Bronchial epithelial cell (primary cell): ENCODE measurements at regions not wholly inside any gene's neighbourhood (a gene's known extent, or its start where the extent isn't known, plus 50 kb on each side); places are given as distances from the start of the nearest gene placed in this dataset.

ENCODE experiments used
- DNase-seq: peaks from one replicate; pipeline ENCODE4 v3.0.0-alpha.2; 2010; ENCODE audit warnings: low read depth
- FAIRE-seq: peaks from 2 replicates; lab custom pipeline; 2011; peaks lifted over from hg19 to GRCh38; lab: Jason Lieb, UNC
- H3K27me3 ChIP-seq: 2 replicates; pipeline ENCODE4 v1.5.1; 2011; ENCODE audit warnings: low read length; ENCODE audit not compliant: control insufficient read depth, insufficient read depth
- H3K36me3 ChIP-seq: 2 replicates; pipeline ENCODE4 v1.5.1; 2011; ENCODE audit warnings: low read length; ENCODE audit not compliant: control insufficient read depth, insufficient read depth
- H3K4me3 ChIP-seq: 2 replicates; pipeline ENCODE4 v1.5.1; 2011; ENCODE audit warnings: mild to moderate bottlenecking, low read depth, low read length, control low read depth
- TF ChIP-seq, protein P1 (sequence below): IDR thresholded peaks from 2 replicates; pipeline ENCODE4 v1.5.1; 2011; ENCODE audit warnings: mild to moderate bottlenecking, moderate library complexity, low read length, control low read depth, inconsistent platforms; ENCODE audit not compliant: insufficient read depth, severe bottlenecking

DNA sequence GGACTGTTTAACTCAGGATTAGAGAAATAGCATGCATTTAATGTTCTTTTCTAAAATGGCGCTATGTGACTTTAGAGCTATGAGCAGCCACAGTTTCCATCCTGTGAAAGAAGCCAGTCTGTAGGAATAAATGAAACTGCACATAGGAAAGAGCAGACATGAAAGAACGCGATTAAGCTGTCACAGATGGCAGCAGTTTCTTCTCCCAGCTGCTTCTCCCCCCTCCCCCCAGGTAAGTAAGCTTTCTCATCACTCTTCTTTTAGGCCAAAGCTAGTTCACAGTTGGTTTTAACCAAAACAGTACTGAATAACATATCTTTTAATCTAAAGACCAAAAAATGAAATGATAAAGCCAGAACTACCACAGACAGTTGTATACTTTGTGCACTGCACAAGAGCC, 266.4 kb downstream of the KCNA4 start:
- Histone ChIP-seq H3K4me3 (no peak overlapping the region), H3K36me3 (no peaks in the 10 kb centered on the region), H3K27me3 (no peaks in the 10 kb centered on the region)
- TF ChIP-seq, protein P1, sequence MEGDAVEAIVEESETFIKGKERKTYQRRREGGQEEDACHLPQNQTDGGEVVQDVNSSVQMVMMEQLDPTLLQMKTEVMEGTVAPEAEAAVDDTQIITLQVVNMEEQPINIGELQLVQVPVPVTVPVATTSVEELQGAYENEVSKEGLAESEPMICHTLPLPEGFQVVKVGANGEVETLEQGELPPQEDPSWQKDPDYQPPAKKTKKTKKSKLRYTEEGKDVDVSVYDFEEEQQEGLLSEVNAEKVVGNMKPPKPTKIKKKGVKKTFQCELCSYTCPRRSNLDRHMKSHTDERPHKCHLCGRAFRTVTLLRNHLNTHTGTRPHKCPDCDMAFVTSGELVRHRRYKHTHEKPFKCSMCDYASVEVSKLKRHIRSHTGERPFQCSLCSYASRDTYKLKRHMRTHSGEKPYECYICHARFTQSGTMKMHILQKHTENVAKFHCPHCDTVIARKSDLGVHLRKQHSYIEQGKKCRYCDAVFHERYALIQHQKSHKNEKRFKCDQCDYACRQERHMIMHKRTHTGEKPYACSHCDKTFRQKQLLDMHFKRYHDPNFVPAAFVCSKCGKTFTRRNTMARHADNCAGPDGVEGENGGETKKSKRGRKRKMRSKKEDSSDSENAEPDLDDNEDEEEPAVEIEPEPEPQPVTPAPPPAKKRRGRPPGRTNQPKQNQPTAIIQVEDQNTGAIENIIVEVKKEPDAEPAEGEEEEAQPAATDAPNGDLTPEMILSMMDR = no peak
- no peak for FAIRE-seq
- no peak for DNase-seq

DNA sequence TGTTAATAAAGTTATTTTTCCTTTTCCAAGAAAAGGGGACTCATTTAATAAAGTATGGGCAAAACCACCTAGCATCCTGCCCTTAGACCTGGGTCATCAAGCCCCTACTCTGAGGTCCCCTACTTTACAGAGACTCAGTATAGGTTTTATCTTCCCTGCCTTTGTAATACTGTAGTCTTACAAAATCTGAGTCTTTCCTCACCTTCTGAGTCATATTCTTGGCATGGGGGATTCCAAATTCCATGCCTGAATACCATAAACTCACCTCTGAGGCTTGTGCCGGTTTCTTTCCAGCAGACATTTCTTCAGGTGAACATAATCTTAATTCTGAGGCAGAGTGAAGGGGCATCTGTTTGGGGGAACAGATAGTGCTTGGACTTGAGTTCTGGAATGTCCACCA, 282.5 kb downstream of the KCNA4 start:
- TF ChIP-seq, protein P1 = no peak
- no peak for FAIRE-seq
- Histone ChIP-seq H3K36me3 (no peaks in the 10 kb centered on the region), H3K4me3 (no peak overlapping the region), H3K27me3 (no peaks in the 10 kb centered on the region)
- peak; percentile 85 for DNase-seq

DNA sequence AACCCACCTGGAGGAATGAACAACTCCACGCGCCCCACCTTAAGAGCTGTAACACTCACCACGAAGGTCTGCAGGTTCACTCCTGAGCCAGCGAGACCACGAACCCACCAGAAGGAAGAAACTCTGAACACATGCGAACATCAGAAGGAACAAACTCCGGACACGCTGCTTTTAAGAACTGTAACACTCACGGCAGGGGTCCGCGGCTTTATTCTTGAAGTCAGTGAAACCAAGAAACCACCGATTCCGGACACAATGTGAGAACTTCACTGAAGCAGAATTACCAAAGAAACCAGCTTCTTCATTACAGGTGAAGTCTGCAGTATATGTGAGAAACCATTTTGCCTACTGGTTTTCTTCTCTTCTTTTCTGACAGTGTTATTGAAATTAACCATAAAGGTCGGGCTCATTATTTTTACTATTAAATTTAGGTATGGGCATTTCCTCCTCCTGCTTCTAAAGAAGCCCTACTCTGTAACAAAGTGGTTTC, 303.0 kb downstream of the KCNA4 start:
- Histone ChIP-seq H3K36me3 (no peaks in the 10 kb centered on the region), H3K27me3 (no peaks in the 10 kb centered on the region), H3K4me3 (no peak overlapping the region)
- TF ChIP-seq, protein P1 = no peak
- FAIRE-seq = no peak
- DNase-seq = no peak

DNA sequence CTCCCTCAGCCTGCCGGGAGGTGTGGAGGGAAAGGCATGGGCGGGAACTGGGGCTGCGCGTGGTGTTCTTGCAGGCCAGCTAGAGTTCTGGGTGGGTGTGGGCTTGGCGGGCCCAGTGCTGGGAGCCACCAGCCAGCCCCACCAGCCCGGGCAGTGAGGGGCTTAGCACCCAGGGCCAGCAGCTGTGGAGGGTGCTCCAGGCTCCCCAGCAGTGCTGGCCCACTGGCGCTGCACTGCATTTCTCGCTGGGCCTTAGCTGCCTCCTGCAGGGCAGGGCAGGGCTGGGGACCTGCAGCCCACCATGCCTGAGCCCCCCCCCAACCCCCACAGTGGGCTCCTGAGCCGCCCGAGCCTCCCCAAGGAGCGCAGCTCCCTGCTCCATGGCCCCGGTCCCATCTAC, 304.2 kb downstream of the KCNA4 start:
- no peak overlapping the region for H3K4me3 ChIP-seq
- H3K36me3 ChIP-seq = no peaks in the 10 kb centered on the region
- TF ChIP-seq, protein P1 = no peak
- no peaks in the 10 kb centered on the region for H3K27me3 ChIP-seq
- FAIRE-seq = no peak
- DNase-seq = no peak

DNA sequence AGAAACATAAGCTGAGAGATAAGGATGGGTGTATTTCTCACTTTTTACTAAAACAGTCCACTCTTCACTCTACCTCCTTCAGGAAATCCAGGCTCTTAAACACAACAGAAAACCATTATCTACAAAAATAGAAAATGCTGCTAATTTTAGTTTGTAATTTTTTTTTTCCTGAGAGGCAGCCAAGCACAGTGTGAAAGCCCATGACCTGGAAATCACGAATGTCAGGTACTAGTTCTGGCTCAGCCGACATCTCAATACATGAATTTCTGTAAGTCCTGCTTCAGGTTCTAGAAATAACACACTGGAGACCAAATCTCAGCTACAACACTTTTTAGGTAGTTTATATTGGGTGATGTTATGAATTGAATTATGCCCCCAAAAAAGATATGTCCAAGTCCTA, 308.9 kb downstream of the KCNA4 start:
- FAIRE-seq (no peak), DNase-seq (no peak)
- Histone ChIP-seq H3K36me3 (no peaks in the 10 kb centered on the region), H3K4me3 (no peak overlapping the region), H3K27me3 (no peaks in the 10 kb centered on the region)
- TF ChIP-seq, protein P1 = no peak

DNA sequence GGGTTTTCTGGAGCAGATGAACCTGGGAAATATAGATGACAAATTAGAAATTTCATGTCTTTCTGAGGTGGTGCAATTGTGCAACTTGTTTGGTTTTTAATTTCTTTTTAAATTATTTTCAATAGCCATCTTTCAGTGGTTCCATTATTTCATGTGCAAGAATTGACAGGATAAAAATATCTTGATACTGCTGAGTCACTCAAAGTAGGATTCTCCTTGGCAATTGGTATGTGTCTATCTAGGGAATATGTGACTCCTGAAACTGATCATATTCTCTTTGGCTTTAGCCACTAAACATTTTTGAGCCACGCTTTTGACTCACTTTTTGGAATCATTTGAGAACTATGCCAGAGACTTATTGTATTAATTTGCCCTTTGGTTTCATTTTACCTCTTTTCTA, 331.5 kb downstream of the KCNA4 start:
- no peak for DNase-seq
- FAIRE-seq = no peak
- TF ChIP-seq, protein P1 = no peak

More for the DNA sequence above, 331.5 kb downstream of the KCNA4 start:
- Histone ChIP-seq H3K4me3 (no peak overlapping the region), H3K36me3 (no peaks in the 10 kb centered on the region), H3K27me3 (no peaks in the 10 kb centered on the region)
